ENCODE measurements at regions not wholly inside any gene's neighbourhood (a gene's known extent, or its start where the extent isn't known, plus 50 kb on each side); places are given as distances from the start of the nearest gene placed in this dataset.

DNA sequence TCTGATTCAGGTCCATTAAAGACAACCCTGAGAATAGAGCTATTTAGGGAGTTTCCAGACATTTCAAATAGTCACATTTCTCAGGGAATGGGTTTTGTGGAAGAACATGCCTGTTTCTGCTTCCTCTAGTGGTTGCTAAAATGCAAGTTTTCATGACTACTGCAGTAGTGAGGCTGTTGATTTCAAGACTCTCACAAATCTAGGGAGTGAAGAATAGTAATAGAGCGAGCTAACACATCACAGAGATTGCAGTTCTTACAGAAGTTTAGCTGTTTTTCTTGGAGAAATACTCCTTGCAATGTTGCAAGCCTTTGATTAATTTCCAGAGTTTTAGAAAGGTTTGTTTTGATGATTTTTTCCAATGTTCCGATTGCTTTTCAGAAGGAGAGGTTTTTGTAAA is 610.2 kb upstream of the HTR2C start:
- Mint-ChIP-seq H3K4me3 (ENCODE audit: unreplicated experiment) (no peak overlapping the region), H3K4me1 (ENCODE audit: low read depth, unreplicated experiment) (no peaks in the 10 kb centered on the region), H3K9me3 (ENCODE audit: unreplicated experiment) (no peaks in the 10 kb centered on the region), H3K36me3 (ENCODE audit: unreplicated experiment) (no peaks in the 10 kb centered on the region), H3K27ac (ENCODE audit: unreplicated experiment) (no peak overlapping the region), H3K27me3 (ENCODE audit: unreplicated experiment) (no peaks in the 10 kb centered on the region)
- TF ChIP-seq, protein P1, sequence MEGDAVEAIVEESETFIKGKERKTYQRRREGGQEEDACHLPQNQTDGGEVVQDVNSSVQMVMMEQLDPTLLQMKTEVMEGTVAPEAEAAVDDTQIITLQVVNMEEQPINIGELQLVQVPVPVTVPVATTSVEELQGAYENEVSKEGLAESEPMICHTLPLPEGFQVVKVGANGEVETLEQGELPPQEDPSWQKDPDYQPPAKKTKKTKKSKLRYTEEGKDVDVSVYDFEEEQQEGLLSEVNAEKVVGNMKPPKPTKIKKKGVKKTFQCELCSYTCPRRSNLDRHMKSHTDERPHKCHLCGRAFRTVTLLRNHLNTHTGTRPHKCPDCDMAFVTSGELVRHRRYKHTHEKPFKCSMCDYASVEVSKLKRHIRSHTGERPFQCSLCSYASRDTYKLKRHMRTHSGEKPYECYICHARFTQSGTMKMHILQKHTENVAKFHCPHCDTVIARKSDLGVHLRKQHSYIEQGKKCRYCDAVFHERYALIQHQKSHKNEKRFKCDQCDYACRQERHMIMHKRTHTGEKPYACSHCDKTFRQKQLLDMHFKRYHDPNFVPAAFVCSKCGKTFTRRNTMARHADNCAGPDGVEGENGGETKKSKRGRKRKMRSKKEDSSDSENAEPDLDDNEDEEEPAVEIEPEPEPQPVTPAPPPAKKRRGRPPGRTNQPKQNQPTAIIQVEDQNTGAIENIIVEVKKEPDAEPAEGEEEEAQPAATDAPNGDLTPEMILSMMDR (IDR thresholded peaks at IDR 0.05; ENCODE audit: partially characterized antibody, unreplicated experiment) = no peak
- DNase-seq = no peak

DNA sequence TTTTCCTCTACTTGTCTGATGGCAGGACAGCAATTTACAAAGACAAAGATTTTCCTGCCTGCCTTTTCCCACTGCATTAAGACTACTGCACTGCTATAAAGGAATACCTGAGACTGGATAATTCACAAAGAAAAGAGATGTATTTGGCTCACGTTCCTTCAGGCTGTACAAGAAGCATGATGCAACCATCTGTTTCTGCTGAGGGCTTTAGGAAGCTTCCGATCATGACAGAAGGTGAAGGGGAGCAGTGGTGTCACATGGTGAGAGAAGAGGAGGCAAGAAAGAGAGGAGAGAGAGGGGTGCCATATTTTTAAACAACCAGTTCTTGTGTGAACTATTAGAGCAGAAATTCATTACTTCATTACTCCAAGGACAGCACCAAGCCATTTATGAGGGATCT is 617.1 kb upstream of the HTR2C start:
- Mint-ChIP-seq H3K4me1 (ENCODE audit: low read depth, unreplicated experiment) (peaks cover 1% of the 10 kb centered on the region), H3K36me3 (ENCODE audit: unreplicated experiment) (no peaks in the 10 kb centered on the region), H3K27ac (ENCODE audit: unreplicated experiment) (no peak overlapping the region)

DNA sequence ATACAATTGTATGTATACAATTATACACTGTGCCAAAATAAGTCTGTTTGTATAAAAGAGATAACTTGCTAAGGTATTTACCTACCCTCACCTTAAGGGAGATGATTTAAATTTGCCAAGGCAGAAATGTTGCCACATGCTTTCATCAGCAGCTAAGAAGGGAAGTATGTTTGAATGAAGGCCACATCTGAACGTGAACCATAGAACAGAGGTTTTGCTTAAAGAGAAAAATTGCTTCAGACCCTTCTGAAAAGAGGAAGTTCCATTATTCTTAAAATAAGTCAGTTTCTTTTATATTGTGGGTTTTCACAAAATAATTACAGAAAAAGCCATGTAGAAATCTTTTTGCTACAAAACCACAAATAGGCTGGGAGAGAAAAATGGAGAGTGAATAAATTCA is 621.5 kb upstream of the HTR2C start:
- H3K27ac Mint-ChIP-seq (ENCODE audit: unreplicated experiment) = no peak overlapping the region
- H3K9me3 Mint-ChIP-seq (ENCODE audit: unreplicated experiment) = no peaks in the 10 kb centered on the region
- no peak overlapping the region for H3K4me3 Mint-ChIP-seq (ENCODE audit: unreplicated experiment)
- no peaks in the 10 kb centered on the region for H3K36me3 Mint-ChIP-seq (ENCODE audit: unreplicated experiment)
- TF ChIP-seq, protein P1 (IDR thresholded peaks at IDR 0.05; ENCODE audit: partially characterized antibody, unreplicated experiment) = no peak
- no peaks in the 10 kb centered on the region for H3K27me3 Mint-ChIP-seq (ENCODE audit: unreplicated experiment)
- DNase-seq = no peak
- H3K4me1 Mint-ChIP-seq (ENCODE audit: low read depth, unreplicated experiment) = peaks cover 1% of the 10 kb centered on the region

More for the DNA sequence above, 617.1 kb upstream of the HTR2C start:
- DNase-seq = no peak
- Mint-ChIP-seq H3K4me3 (ENCODE audit: unreplicated experiment) (no peak overlapping the region), H3K9me3 (ENCODE audit: unreplicated experiment) (no peaks in the 10 kb centered on the region), H3K27me3 (ENCODE audit: unreplicated experiment) (no peaks in the 10 kb centered on the region)
- TF ChIP-seq, protein P1 (IDR thresholded peaks at IDR 0.05; ENCODE audit: partially characterized antibody, unreplicated experiment) = no peak

DNA sequence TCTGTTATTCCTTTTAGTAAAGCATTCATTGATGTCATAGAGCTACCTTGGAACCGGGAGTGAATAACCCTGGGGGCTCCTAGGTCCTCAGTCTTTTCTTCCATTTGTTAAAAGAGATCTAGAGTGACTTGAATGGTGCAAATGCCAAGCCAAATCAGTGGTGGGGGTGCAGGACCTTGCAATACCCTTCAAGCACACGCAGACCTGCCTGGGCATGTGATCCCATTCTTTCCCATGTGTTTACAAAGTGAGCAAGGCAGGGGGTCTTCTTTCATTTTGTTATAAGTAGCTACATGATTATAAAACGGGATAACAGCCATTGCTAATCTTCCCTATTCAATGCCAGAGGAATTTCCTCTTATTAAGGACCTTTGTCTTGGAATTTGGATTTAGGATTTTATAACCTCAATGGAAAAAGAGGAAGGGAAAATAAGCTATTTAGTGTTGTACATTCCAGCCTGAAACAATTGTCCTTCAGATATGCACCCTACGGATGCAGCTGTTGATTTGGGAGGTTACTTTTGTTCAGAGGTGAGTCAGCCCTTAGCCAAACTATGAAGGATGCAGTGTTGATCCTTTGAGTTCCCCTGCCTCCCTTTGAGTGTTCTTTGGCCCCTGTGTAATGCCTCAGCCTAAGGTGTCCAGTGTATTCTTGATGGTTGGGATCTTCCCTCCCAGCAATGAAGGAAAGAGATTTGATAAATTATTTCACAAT is 623.8 kb upstream of the HTR2C start:
- DNase-seq = no peak
- TF ChIP-seq, protein P1 (IDR thresholded peaks at IDR 0.05; ENCODE audit: partially characterized antibody, unreplicated experiment) = no peak
- no peak overlapping the region for H3K27ac Mint-ChIP-seq (ENCODE audit: unreplicated experiment)
- no peaks in the 10 kb centered on the region for H3K4me1 Mint-ChIP-seq (ENCODE audit: low read depth, unreplicated experiment)
- H3K27me3 Mint-ChIP-seq (ENCODE audit: unreplicated experiment) = no peaks in the 10 kb centered on the region
- no peaks in the 10 kb centered on the region for H3K9me3 Mint-ChIP-seq (ENCODE audit: unreplicated experiment)
- H3K4me3 Mint-ChIP-seq (ENCODE audit: unreplicated experiment) = no peak overlapping the region
- no peaks in the 10 kb centered on the region for H3K36me3 Mint-ChIP-seq (ENCODE audit: unreplicated experiment)

DNA sequence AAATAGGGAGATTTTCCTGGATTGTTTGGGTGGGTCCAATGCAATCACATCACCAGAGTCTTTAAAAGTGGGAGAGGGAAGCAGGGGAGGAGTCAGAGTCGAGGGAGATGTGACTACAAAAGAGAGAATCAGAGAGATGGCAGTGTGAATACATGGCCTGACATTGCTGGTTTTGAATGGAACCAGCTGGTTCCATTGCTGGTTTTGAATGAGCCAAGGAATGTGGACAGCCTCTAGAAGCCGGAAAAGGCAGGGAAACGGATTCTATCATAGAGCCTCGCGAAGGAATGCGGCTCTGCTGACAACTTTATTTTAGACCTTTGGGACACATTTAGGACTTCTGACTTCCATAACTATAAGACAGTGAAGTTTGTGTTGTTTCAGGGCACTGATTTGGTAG is 627.0 kb upstream of the HTR2C start:
- Mint-ChIP-seq H3K9me3 (ENCODE audit: unreplicated experiment) (no peaks in the 10 kb centered on the region), H3K4me3 (ENCODE audit: unreplicated experiment) (no peak overlapping the region), H3K4me1 (ENCODE audit: low read depth, unreplicated experiment) (no peaks in the 10 kb centered on the region), H3K36me3 (ENCODE audit: unreplicated experiment) (no peaks in the 10 kb centered on the region), H3K27me3 (ENCODE audit: unreplicated experiment) (no peaks in the 10 kb centered on the region), H3K27ac (ENCODE audit: unreplicated experiment) (no peak overlapping the region)
- no peak for DNase-seq
- TF ChIP-seq, protein P1 (IDR thresholded peaks at IDR 0.05; ENCODE audit: partially characterized antibody, unreplicated experiment) = no peak
